GM06990 (cell line): ENCODE measurements at regions not wholly inside any gene's neighbourhood (a gene's known extent, or its start where the extent isn't known, plus 50 kb on each side); places are given as distances from the start of the nearest gene placed in this dataset.

Experiments used
- DNase-seq: peaks from one replicate; pipeline ENCODE4 v3.0.0-alpha.2; 2011; ENCODE audit not compliant: insufficient read length; ENCODE audit errors: extremely low read depth
- H3K27me3 ChIP-seq: replicated peaks from 2 replicates; pipeline ENCODE4 v1.6.0; 2011; ENCODE audit warnings: low read length; ENCODE audit not compliant: control insufficient read depth, insufficient read depth
- H3K36me3 ChIP-seq: 2 replicates; pipeline ENCODE4 v1.5.1; 2011; ENCODE audit warnings: low read length; ENCODE audit not compliant: control insufficient read depth, insufficient read depth
- H3K4me3 ChIP-seq: replicated peaks from 2 replicates; pipeline ENCODE4 v1.5.1; 2011; ENCODE audit warnings: low read depth, mild to moderate bottlenecking, control low read depth, low read length
- CTCF ChIP-seq: IDR thresholded peaks from 2 replicates; pipeline ENCODE4 v1.5.1; 2011; ENCODE audit warnings: low read length, control low read depth, mild to moderate bottlenecking, inconsistent platforms; ENCODE audit not compliant: insufficient read depth, poor library complexity, severe bottlenecking

GRCh38 chrX:30060718-30061117 lies 154.6 kb upstream of the MAGEB2 start:
- Histone ChIP-seq H3K36me3 (no peaks in the 10 kb centered on the region), H3K4me3 (no peak overlapping the region), H3K27me3 (no peaks in the 10 kb centered on the region)
- DNase-seq: no peak
- TF ChIP-seq CTCF: peak; percentile 48

- H3K36me3 ChIP-seq: no peaks in the 10 kb centered on the region
- no peak overlapping the region for H3K4me3 ChIP-seq
- no peaks in the 10 kb centered on the region; the same call in 1 of the 2 replicates for H3K27me3 ChIP-seq
- TF ChIP-seq CTCF: no peak
- no peak for DNase-seq
These were observed 150.1 kb upstream of the MAGEB2 start for GRCh38 chrX:30065226-30065625.

- no peaks in the 10 kb centered on the region; the same call in 1 of the 2 replicates for H3K27me3 ChIP-seq
- no peak for DNase-seq
- no peaks in the 10 kb centered on the region for H3K36me3 ChIP-seq
- no peak for TF ChIP-seq CTCF
- no peak overlapping the region for H3K4me3 ChIP-seq
These were observed 147.7 kb upstream of the MAGEB2 start for GRCh38 chrX:30067677-30068076.

- Histone ChIP-seq H3K36me3 (no peaks in the 10 kb centered on the region), H3K4me3 (no peak overlapping the region), H3K27me3 (no peaks in the 10 kb centered on the region)
- no peak for DNase-seq
- no peak for TF ChIP-seq CTCF
These were observed 129.8 kb upstream of the MAGEB2 start for GRCh38 chrX:30085571-30085970.

GRCh38 chrX:30111431-30111830 lies 103.9 kb upstream of the MAGEB2 start:
- Histone ChIP-seq H3K4me3 (no peak overlapping the region), H3K27me3 (no peaks in the 10 kb centered on the region), H3K36me3 (no peaks in the 10 kb centered on the region)
- no peak for TF ChIP-seq CTCF
- DNase-seq: no peak

GRCh38 chrX:30141966-30142365 lies 73.4 kb upstream of the MAGEB2 start:
- Histone ChIP-seq H3K4me3 (no peak overlapping the region), H3K36me3 (no peaks in the 10 kb centered on the region), H3K27me3 (no peaks in the 10 kb centered on the region)
- DNase-seq: no peak
- TF ChIP-seq CTCF: peak; percentile 51
